ENCODE measurements at regions not wholly inside any gene's neighbourhood (a gene's known extent, or its start where the extent isn't known, plus 50 kb on each side); places are given as distances from the start of the nearest gene placed in this dataset.

DNA sequence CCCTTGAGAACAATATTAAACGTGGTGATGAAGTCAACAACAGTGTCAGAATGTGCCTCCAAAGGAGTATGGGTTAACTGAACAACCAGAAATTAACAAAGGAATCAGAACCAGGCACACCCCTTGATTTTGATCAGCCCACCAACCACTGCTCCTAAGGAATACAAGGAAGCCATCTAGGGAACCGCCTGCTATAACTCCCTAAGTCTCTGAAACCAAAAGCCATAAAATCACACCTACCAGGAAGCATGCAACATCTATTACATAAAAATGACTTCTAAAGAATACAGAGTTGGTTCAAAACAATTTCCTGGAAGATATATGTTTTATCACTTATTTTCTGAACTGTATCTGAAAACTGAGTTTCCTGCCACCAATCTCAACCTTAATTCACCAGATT, 360.0 kb downstream of the EPHA4 start:
- no peak for DNase-seq

DNA sequence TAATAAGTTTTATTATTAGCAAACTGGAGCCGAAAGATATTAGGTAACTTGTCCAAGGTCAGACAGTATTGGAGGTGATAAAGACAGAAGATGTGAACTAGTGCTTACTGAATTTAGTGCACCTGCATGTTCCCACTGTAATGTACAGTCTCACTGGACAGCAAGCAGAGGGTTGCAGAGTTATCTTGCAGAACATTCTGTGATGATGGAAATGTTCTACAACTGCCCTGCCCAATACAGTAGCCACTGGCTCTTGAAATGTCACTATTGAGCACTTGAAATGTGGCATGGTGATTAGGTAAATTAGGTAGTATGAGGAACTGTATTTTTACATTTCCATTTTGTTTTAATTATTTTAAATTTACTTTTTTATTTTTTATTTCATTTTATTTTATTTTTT, 356.6 kb downstream of the EPHA4 start:
- DNase-seq, result no peak

DNA sequence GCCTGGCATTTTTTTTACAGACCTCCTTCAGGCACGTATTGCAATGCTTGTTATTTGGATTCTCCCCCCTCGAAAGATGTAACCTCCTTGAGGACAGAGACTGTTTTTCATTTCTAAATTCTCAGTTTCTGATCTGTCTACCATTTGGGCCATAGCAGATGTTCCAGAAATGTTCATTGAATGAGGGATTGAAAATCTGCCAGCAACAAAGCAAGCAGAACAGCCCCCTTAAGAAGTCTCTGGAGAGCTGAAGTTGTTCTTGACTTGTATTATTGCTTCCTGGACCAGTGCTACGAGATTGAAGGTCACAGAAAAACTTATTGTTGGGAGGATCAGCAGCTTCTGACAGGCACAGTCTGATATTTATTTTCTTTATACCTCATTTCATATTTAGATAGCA, 355.5 kb downstream of the EPHA4 start:
- no peak for DNase-seq

DNA sequence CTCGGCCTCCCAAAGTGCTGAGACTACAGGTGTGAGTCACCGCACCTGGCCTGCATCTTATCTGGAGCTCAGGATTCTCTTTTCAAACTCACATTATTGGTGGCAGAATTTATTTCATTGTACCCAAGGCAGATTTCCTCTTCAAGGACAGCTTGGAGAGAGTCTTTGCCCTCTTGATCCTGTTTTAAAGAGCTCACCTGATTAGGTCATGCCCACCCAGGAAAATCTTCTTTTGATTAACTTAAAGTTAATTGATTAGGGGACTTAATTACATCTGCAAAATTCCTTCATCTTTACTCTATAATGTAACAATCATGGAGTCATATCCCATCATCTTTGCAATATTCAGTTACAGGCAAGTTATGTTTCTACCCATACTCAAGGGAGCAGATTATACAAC, 346.4 kb downstream of the EPHA4 start:
- no peak for DNase-seq

DNA sequence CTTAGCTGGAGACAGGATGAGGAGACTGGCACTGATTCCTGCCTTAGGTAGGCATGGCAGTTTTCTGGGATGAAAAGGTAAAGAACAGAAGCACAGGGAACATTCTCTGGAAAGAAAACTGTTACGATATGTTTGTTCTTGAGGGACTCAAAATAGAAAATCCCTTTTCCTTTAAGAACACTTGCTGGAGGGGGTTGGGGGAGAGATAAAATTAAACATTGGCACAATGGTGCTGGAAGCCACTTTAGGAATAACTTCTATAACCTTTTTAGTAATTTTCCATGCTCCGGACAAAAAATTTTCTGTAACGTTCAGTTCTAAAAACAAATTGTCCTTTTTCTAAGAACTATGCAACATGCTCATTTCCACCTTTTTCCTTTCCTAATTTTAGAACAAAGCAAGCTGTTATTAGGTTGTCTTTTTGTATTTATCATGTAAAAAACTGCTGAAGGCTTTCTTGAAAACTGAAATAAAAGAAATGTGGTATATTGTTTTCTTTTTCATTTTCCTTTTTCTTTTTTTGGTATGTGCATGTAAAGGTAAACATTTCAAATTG, 343.8 kb downstream of the EPHA4 start:
- DNase-seq, result no peak

DNA sequence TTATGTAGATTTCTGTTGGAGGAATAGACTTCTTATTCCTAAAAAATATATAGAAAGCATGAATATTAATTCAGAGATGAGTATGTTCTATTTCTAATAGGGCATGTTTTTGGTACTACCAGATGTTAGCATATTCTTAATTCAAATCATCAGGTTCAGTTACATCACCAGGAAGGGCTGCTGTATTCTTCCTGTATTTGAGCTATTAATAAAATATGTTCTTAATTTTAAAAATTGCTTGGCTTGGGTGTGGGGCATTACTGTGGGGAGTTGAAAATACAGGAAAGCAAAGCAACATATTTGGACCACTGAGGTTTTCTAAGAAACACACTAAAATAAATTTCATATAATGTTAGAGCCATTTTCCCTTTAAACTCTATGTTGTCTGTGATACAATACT, 343.0 kb downstream of the EPHA4 start:
- no peak for DNase-seq

DNA sequence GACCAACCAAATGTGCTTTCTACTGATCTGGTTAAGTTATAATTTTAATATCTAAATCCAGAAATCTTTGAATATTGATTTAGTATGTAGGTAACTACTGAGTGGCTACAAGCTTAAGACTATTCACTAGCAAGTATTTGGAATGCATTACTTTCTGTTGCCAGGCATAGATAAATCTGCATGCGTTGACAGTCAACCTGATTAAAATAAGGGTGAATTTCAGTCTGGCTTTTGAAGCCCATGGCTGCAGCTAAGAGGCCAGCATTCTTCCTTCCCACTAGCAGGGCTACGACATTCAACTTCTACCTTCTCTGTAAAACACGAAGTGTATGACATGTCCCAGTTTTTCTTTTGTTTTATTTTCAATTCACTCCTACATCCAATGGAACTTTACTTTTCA, 340.6 kb downstream of the EPHA4 start:
- no peak for DNase-seq

DNA sequence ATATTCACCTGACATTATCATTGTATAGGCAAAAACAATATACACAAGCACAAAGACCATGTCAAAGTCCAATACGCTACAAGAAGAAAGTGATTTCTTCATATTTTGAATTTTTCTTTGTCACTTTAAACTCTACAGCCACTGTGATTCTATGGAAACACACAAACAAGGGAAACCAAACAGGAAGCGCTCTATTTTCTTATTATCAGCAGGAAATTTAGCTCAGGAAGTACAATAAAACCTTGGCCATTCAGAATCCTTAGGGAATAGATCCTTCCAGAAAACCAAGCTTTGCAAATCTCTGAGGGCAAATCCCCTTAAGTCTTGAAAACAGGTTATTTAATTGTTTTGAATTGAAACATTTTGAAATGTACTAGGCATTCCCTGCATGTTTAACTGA, 336.2 kb downstream of the EPHA4 start:
- DNase-seq, result no peak

DNA sequence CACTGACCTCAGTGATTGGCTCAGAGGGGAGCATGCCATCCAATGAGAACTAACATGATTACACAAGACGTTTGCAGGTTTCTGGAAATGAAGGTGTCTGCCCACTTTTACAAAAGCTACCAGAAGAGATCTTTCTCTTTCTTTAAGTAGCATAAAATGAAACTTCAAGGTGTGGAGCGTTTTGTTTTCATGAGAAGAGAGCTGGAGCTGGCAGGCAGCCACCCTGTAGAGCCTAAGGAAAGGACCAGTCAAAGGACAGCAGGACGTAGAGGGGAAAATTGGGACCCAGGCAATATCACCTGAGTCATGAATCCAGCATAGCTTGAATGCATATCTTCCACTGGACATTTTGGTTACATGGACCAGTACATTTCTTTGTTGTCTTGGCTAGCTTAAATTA, 331.0 kb downstream of the EPHA4 start:
- DNase-seq, result no peak

DNA sequence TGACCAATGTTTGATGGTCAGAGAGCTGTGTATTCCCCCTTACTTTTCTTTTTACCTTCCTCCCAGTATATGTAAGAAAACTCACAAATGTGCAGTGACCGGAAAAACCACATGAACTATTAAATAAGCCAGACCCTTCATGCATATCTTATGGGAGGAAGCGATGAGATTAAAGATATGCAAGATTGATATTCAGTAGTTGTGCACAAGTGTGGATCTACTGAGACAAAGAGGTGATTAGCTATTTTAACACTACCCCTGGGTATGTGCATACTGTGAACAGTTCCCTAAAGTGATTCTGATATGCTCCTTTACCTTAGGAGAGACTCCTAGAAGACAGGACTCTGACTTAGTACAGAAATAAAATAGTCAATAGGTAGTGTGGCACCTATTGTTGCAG, 328.3 kb downstream of the EPHA4 start:
- DNase-seq, result no peak

DNA sequence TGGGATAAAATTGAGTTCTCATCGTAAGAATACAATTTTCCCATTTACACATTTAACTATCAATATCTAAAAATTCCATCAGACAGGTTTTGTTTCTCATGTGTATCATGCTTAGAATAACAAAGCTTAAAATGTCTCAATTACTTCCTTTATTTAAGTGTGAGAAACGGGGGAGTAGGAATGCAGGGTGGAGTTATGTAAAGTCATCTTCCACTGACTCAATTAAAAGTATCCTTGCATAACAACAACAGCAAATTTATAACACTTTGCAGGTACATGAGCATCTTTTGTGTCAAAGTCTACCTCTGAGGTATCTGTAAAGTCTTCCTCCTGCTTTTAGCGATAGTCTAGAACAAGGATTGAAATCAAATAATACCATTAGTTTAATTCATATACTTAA, 327.1 kb downstream of the EPHA4 start:
- no peak for DNase-seq

DNA sequence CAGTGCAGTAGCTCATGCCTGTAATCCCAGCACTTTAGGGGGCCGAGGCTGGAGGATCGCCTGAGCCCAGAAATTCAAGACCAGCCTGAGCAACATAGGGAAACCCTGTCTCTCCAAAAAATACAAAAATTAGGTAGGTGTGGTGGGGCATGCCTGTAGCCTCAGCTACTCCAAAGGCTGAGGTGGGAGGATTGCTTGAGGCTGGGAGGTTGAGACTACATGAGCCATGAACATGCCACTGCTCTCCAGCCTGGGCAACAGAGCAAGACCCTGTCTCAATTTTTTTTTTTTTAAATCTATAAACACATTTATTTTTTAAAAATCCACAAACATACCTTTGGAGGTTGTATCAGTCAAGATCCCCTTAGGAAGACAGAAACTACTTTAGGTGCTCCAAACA, 326.3 kb downstream of the EPHA4 start:
- DNase-seq, result no peak

DNA sequence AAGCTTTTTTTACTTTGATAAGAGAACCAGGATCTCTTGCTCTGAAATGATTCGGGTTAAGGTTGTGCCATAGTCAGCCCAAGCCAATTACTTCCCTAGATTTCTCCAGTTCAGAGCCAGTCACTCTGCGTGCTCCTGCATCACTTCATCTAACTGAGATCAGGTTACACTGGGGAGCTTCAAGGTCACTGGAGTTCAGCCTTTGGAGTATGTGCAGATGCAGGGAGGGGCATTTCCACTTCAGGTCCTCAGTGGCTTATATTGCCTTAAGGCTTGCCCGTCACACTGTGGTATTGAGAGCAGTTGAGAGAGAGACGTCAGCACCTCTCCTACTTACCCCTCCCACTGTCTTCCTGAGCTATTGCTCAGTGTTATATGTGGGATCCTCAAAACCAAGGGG, 317.8 kb downstream of the EPHA4 start:
- no peak for DNase-seq

DNA sequence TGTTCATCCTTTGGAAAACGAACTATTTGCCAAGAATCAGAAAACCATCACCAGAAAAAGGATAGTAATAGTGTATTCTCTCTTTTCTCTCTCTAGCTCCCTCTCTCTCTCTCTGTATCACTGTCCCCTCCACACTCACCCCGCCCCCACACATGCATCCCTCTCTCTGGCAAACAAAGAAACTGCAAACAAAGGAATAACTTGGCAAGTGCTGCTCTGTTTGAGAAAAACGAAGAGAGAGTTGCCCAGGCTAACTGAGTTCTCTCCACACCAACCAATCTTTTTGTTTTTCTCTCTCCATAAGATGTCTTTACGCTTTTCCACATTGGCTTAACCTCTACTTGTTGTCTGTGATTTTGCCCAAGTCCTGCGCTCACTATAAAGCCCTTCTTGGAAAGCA, 316.2 kb downstream of the EPHA4 start:
- DNase-seq, result no peak

DNA sequence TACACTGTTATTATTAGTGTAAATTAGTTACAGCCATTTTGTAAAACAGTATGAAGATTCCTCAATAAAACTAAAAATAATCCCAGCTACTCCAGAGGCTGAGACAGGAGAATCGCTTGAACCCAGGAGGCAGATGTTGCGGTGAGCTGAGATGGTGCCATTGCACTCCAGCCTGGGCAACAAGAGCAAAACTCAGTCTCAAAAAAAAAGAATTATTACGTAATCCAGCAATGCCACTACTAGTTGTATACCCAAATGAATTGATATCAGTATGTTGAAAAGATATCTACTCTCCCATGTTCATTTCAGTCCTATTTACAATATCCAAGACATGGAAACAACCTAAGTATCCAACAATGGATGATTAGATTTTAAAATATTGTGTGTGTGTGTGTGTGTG, 313.6 kb downstream of the EPHA4 start:
- DNase-seq, result no peak

DNA sequence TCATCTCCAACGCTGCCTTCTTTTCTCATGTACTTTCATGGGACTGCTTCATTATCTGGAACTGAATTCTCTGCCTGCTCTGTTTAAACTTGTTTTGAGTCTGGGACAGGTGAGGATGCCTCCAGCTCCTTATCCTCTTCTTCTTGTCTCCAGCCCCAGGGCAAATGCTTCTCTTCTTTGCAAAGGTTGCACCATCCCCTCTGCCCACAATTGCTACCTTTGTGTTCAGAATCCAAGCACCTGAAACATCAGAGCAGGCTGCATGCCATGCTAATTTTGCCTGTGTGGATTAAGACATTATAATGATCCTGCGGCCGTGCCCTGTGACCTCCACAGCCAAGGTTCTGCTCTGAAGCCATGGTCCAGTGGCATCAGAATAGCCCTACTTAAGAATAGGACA, 309.5 kb downstream of the EPHA4 start:
- DNase-seq, result no peak

DNA sequence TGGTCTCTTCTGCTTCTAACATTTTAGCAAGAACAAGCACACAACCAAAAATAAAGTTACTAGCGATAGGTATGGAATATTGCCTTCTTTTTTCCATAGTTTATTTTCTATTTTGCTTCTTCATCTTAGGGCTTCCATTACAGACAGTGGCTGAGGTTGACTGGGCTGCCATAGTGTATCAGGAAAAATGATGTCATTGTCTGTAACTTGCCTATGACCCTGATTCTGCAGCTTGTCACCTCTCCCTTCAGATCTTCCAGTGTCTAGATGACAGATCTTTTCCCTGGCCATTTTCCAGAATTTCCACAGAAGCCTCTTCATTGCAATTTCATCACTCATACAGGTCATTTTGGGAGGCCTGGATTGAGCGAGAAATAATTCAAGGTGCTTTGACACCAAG, 308.5 kb downstream of the EPHA4 start:
- DNase-seq, result no peak

DNA sequence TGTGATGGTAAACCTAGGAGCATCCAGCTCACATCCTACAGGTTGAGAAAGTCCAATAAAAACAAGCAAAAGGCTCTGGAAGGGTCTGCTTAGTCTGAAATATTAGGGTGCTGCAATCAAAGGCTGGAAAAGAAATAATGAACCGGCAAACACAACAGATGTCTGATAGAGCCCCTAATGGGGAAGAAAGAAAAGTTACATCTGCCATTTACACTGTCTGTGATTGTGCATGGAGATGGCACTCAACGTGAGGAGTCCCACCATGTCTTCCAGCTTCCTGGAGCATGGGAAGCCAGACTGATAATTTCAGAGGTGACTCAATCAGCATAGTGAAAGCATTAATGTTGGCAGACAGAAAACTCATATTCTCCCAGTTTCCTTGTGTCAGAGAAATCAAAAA, 307.8 kb downstream of the EPHA4 start:
- no peak for DNase-seq

DNA sequence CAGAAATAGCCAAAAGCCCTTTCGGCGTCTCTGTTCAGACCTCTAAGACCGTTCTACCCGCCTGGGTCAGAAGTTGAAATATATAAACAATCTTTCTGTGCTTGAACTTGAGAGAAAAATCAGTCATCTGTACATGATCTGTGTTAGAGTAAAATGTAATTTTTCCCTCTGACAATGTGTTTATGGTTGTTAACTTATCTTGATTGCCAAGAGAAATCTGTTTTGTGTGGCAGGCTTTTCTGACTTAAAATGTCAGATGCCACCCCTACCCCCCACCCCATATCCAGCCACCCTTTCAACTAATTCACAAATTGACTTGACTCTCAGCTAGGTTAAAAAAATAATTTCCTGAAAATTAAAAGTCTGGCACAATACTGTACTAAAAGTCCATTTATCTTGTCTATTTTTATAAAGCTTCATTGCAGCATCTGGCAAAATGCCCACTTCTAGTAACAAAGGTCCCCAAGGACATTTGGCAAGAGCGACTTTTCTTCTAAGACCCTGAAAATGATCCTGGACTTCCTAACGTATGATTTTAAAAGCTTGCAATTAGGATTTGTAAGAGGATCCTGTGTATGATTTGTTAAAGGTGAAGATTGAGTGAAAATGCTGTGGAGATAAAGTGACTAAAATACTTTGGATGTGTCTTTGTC, 304.2 kb downstream of the EPHA4 start:
- DNase-seq, result no peak

DNA sequence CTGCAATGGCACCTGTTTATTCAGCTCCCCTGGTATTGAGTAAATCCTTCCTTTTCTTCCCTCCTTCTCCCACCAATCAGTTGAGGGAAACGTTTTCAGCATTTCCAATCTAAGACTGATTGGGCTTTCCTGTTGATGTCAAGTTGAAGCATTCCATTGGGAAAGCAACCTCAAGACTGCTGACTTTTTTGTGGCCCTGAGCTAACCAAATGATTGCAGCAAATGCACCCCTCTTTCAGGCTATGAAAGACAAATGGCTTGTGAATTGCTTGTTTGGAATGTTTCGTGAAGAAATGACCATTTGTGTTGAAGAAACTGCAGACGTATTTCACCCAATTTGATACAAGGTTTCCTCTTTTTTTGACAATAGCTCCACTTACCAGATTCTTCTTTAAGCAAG, 303.5 kb downstream of the EPHA4 start:
- DNase-seq, result no peak

DNA sequence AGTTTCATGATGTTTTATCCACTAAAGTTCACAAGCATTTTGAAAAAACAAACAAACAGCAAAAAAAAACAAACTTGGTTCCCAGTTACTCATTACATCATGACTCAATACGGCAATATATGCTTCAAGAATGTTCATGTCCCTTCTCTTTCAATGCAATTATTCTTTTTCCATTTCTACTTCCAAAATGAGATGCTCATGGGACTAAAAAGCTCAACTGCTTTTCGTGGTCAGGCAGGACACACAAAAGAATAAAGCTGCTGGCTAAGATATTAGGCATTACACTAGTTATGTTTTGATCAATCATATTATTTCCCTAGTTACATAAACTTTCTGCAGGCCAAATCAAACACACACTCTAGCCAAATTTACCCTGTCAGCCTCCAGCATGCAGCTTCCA, 301.3 kb downstream of the EPHA4 start:
- DNase-seq, result no peak

DNA sequence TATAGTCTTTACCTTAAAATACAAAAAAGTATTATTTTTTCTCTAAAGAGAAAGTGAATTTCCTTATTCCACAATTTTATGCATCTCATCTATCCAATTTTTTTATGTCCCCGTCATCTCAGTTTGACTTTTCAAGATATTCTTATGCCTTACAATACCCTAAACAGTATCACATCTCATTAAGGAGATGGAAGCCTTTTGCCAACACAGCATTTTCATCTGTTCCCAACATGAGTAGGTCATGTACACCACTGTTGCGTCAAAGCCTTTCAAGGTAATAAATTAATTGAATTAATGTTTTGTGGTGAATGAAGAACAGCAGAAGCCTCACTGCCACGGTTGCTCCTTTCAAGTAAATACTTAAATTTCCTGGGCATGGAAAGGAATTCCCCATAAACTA, 299.4 kb downstream of the EPHA4 start:
- DNase-seq, result no peak

DNA sequence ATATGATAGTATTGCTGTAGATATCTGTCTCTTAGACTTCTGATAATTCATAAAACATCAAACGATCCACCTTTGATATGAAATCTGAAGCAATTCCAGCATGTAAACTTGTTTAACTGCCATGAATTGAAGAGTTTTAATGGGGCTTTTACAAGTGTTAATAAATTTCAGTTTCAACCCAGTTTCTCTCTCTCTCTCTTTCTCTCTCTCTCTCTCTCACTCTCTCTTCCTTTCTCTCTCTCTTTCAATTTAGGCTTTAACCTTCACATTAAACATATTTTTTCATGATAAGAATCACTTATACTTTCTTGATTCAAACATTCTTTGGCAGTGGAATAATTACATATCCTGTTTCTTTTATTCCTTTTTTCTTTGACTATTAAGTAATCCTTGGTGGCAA, 296.1 kb downstream of the EPHA4 start:
- DNase-seq, result no peak

DNA sequence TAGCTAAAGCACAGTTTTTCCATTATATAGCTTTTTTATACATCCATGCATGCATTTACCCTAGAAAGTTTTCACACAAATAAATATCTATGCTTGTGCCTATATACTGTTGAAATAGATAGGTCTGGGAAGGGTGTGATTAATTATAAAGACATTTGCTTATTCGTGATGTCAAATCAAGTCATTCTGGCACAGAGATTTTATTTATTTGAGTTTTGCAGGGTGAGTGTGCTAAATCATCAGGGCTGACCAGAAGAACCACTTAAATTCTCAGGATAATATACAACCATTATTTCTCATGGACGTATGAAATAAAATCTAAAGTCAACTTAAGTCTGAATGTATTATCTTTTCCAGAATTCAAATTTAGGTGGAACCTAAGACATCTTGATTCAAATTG, 295.5 kb downstream of the EPHA4 start:
- DNase-seq, result no peak

DNA sequence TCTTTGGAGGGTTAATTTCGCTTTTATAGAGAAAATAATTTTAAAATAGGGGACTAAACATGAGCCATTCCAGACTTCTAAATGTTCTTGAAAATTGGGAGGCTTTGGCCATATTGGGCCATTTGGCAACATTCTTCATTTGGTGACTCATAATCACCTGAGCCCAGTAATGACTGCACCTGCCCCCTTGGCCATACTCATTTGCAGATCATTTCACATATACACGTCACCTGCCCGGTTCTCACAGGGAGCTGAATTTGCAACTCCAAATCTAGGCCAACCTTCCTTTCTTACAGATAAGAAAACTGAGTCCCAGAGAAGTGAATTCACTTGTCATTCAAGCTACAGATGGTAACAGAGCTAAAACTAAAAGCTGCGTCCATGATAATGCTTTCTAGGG, 289.7 kb downstream of the EPHA4 start:
- DNase-seq, result no peak
